ENCODE measurements at regions not wholly inside any gene's neighbourhood (a gene's known extent, or its start where the extent isn't known, plus 50 kb on each side); places are given as distances from the start of the nearest gene placed in this dataset.

DNA sequence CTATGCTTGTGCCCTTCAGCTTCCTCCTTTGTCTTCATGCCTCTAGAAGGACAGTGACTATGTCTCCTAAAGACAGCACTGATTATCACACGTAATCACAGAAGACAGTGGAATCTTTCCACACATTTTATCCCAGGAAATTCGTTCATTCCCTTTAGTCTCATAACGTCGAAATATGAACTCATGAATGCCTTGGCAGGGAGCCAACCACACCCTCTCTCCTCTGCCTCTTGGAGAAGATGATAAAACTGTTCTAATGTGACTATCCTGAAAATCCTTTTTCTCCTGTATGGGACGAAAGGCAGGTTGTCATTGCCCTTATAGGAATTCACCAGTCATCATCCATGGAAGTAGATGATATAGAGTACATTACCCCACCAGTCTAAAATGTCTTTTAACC, 726.6 kb upstream of the FANCL start:
- TF ChIP-seq CTBP1 (IDR thresholded peaks at IDR 0.05; ENCODE audit: borderline replicate concordance) (no peak), FOXA1 (IDR thresholded peaks at IDR 0.05) (no peak), BHLHE40 (IDR thresholded peaks at IDR 0.05; ENCODE audit: borderline replicate concordance) (no peak), FOXM1 (IDR thresholded peaks at IDR 0.05; ENCODE audit: borderline replicate concordance) (no peak)
- DNase-seq (ENCODE audit: extremely low spot score), result no peak
- ChIA-PET POLR2A (no interaction called here), CTCF (no interaction called here)

DNA sequence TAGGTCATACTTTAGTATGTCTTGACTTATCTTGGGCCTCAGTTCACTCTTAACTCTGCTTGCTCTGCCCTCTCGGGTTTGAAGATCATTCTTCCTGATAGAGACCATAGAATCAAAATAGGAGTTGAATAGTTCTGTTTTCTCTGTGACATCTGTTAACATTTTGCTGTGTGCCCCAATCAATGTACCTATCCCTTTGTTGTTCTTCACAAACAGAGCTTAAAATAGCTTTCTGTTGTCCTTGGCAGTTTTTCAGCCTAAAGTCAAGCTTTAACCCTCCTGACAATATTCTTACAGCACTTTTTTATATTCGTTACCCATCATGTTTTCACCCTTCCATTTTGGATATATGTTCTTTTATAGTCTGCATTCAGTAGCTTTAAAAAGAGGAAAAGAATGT, 724.5 kb upstream of the FANCL start:
- ChIA-PET CTCF (no interaction called here), POLR2A (no interaction called here)
- DNase-seq (ENCODE audit: extremely low spot score), result no peak
- TF ChIP-seq BHLHE40 (IDR thresholded peaks at IDR 0.05; ENCODE audit: borderline replicate concordance), result no peak

DNA sequence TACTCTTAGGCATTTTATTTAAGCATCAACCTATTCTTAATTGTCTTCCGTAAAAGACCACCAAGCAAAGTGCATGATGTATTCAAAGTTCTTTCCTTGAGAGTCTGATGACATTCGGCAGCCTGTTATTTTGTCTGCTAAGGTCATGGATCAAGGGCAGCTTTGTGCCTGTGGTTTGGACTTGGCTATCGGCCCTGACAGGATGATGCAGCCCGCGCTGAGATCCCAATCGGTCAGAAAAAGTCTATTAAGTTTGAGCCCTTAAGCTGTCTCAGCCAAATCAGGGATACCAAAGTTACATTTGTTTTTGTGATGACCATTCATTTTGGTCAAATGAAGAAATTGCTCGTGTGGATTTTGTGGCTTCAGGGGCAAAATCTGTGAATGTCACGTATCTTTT, 718.9 kb upstream of the FANCL start:
- TF ChIP-seq SUZ12 (IDR thresholded peaks at IDR 0.05) (no peak), NFRKB (IDR thresholded peaks at IDR 0.05) (no peak), SP1 (IDR thresholded peaks at IDR 0.05) (no peak), HDGF (IDR thresholded peaks at IDR 0.05; ENCODE audit: borderline replicate concordance) (no peak), LEF1 (IDR thresholded peaks at IDR 0.05; ENCODE audit: borderline replicate concordance) (no peak)
- TF ChIP-seq, protein P1, sequence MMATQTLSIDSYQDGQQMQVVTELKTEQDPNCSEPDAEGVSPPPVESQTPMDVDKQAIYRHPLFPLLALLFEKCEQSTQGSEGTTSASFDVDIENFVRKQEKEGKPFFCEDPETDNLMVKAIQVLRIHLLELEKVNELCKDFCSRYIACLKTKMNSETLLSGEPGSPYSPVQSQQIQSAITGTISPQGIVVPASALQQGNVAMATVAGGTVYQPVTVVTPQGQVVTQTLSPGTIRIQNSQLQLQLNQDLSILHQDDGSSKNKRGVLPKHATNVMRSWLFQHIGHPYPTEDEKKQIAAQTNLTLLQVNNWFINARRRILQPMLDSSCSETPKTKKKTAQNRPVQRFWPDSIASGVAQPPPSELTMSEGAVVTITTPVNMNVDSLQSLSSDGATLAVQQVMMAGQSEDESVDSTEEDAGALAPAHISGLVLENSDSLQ (IDR thresholded peaks at IDR 0.05), result no peak
- CTCF ChIA-PET, result no interaction called here
- DNase-seq (ENCODE audit: extremely low spot score), result no peak
- POLR2A ChIA-PET, result no interaction called here

DNA sequence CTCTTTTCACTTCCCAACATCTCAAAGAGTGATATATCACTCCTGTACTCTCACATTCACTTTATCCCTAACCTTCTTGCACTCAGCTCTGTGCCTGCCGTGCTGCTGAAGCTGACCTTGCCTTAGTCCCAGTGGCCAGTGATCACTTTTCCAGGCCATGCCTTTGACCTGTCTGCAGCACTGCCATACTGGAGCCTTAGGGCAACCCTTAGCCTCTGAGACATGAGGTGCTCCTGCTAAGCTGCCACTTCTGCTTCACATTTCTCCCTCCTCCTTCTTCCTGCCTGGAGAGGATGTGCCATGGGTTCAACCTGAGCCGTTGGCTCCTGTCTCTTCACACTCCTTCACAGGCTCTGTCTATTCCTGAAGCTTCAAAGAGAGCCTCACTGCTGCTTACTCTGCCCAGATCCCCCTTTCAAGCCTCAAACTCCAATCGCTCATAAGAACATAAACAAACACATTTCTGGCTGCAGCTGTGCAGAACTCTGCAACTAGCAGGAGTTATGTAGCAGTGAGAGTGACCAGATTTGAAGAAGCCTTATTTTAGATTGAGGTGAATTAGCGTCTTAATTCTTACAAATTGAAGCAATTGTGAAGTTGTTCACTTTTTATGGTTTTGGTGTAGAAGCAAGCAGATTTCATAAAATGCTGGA, 716.2 kb upstream of the FANCL start:
- CTCF ChIA-PET, result no interaction called here
- POLR2A ChIA-PET, result no interaction called here
- no peak for DNase-seq (ENCODE audit: extremely low spot score)
- TF ChIP-seq FOXK2 (IDR thresholded peaks at IDR 0.05) (no peak), ZNF384 (IDR thresholded peaks at IDR 0.05) (no peak), SP1 (IDR thresholded peaks at IDR 0.05) (no peak), TARDBP (IDR thresholded peaks at IDR 0.05) (no peak), ARNT (IDR thresholded peaks at IDR 0.05) (no peak), NFRKB (IDR thresholded peaks at IDR 0.05) (no peak), FOXM1 (IDR thresholded peaks at IDR 0.05; ENCODE audit: borderline replicate concordance) (no peak), CTBP1 (IDR thresholded peaks at IDR 0.05; ENCODE audit: borderline replicate concordance) (no peak), HDGF (IDR thresholded peaks at IDR 0.05; ENCODE audit: borderline replicate concordance) (no peak), SUZ12 (IDR thresholded peaks at IDR 0.05) (no peak), FOXA1 (IDR thresholded peaks at IDR 0.05) (no peak), L3MBTL2 (conservative IDR thresholded peaks at IDR 0.05) (no peak), ELF4 (IDR thresholded peaks at IDR 0.05) (no peak), LEF1 (IDR thresholded peaks at IDR 0.05; ENCODE audit: borderline replicate concordance) (no peak), BHLHE40 (IDR thresholded peaks at IDR 0.05; ENCODE audit: borderline replicate concordance) (no peak)
- TF ChIP-seq, protein P1 (IDR thresholded peaks at IDR 0.05), result no peak

DNA sequence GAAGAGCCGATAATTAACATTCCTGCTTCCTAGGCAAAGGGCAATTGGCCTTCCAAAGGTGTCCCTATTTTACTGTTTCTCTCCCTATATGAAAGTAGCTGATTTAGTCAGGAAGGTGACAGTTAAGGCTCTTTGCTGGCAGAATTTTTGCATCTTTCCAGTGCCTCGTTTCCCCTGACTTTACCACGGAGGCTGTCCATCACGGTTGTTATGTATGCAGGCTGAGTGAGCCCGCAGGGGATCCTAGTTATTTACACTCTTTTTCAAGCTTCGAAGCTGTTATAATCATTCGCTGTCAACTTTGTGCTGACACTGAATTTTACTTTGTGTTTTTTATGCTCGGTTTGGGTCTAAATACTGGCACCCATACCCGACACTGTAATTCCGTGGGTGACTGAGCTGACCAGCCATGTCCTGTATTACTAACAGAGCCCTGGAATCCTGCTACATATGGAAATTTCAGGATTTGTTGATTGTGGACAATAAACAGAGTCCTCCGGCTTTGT, 713.8 kb upstream of the FANCL start:
- POLR2A ChIA-PET, result no interaction called here
- CTCF ChIA-PET, result no interaction called here
- no peak for DNase-seq (ENCODE audit: extremely low spot score)
- TF ChIP-seq, protein P1 (IDR thresholded peaks at IDR 0.05), result peak; percentile 58; the same call in 1 of the 2 replicates
- no peak for TF ChIP-seq ARNT (IDR thresholded peaks at IDR 0.05)

DNA sequence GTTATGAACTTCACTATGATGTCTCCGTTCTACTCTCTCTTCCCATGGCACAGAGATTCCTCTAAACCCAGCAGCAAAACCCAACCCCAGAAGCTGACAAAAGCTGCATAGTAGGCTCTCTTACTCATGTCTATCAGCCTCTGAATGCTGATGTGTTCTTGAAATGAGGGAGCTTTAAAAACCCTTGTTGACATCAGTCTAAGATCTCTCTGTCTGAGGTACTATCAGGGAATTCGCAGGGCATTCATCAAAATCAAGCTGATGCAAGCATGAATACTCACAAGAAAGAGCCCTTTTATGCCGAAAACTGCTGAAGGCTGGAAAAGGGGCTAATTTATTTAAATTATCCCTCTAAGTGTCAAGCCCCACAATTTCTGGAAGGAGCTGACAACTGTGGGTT, 710.6 kb upstream of the FANCL start:
- CTCF ChIA-PET, result interaction anchor here (0.7 kb wide), 1 partner anchor 231 kb away, joined by 3 read pairs; no protein-coding TSS in a partner anchor
- POLR2A ChIA-PET, result no interaction called here
- DNase-seq (ENCODE audit: extremely low spot score), result no peak
- no peak for TF ChIP-seq HDGF (IDR thresholded peaks at IDR 0.05; ENCODE audit: borderline replicate concordance)
- TF ChIP-seq, protein P1 (IDR thresholded peaks at IDR 0.05), result no peak

DNA sequence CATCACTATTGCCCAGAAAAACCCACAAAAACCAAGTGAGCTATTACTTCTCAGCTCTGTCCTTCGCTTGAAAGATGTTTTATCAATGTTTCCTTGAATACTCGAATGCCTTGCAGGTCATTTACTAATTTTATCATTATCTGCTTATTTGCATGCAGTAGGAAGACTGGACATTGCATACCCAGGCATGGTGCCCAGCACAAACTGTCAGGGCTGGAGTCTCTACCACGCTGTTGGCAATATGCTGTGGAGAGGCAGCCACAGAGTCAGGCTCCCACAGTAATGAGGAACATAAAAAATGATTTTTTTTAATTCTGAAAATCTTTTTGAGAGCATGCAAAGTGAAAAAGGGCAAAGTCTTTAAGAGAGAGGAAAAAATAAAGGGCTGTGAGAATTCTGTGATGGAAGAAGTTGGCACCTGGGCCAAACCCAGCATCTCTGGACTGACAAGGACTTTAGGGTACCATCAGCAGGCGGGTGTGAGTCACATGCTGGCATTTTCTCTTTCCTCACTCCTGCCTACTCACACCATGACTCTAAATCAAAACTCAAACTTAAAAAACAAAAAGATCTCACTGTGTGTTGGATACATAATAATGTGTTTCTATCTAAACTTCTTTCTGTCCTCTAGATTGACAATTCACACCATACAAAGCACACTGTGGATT, 709.8 kb upstream of the FANCL start:
- CTCF ChIA-PET, result no interaction called here
- POLR2A ChIA-PET, result no interaction called here
- TF ChIP-seq, protein P1 (IDR thresholded peaks at IDR 0.05), result no peak
- no peak for TF ChIP-seq L3MBTL2 (conservative IDR thresholded peaks at IDR 0.05)
- no peak for TF ChIP-seq FOXK2 (IDR thresholded peaks at IDR 0.05)
- TF ChIP-seq ELF4 (IDR thresholded peaks at IDR 0.05), result no peak
- no peak for TF ChIP-seq NFRKB (IDR thresholded peaks at IDR 0.05)
- no peak for TF ChIP-seq ARNT (IDR thresholded peaks at IDR 0.05)
- TF ChIP-seq FOXM1 (IDR thresholded peaks at IDR 0.05; ENCODE audit: borderline replicate concordance), result no peak
- no peak for TF ChIP-seq LEF1 (IDR thresholded peaks at IDR 0.05; ENCODE audit: borderline replicate concordance)
- no peak for TF ChIP-seq TARDBP (IDR thresholded peaks at IDR 0.05)
- TF ChIP-seq CTBP1 (IDR thresholded peaks at IDR 0.05; ENCODE audit: borderline replicate concordance), result no peak
- TF ChIP-seq HDGF (IDR thresholded peaks at IDR 0.05; ENCODE audit: borderline replicate concordance), result no peak
- TF ChIP-seq FOXA1 (IDR thresholded peaks at IDR 0.05), result no peak
- no peak for TF ChIP-seq SP1 (IDR thresholded peaks at IDR 0.05)
- no peak for DNase-seq (ENCODE audit: extremely low spot score)

Data from HEK293T (cell line).